ENCODE measurements at regions not wholly inside any gene's neighbourhood (a gene's known extent, or its start where the extent isn't known, plus 50 kb on each side); places are given as distances from the start of the nearest gene placed in this dataset.

DNA sequence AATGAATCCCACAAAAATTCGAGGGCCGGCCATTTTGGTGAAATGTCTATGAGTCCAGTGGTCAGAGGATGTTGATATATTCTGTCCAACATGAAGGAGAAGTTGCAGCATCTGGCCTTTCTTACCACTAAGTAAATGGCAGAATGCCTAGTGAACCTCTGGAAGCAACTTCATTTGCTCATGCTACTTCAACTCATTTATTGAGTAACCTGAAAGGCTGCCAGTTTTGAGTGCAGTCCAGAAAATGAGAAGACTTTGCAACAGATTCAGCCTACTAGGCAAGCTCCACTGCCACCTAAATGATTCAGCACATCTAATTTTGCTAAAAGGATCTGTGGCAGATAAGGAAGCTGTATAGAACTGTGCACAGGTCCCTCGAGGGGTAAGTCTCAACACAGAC, 265.0 kb downstream of the OPA1 start:
- Histone ChIP-seq H3K9me3 (ENCODE audit: control insufficient read depth in 1 of 2, insufficient read depth in 1 of 2, low read depth in 1 of 2, low read length in 2 of 2) (no peaks in the 10 kb centered on the region), H3K27ac (ENCODE audit: low read depth, low read length) (no peak overlapping the region), H3K9ac (ENCODE audit: low read length) (no peak overlapping the region), H3K9me2 (ENCODE audit: insufficient read depth) (no peaks in the 10 kb centered on the region), H3K4me1 (ENCODE audit: control insufficient read depth in 1 of 2, insufficient read depth in 2 of 2, low read length in 2 of 2) (peaks cover 0 to 35% of the 10 kb centered on the region in 2 experiments; a peak in 3 of 4 replicates), H3K27me3 (ENCODE audit: insufficient read depth, low read length) (no peaks in the 10 kb centered on the region), H3K36me3 (ENCODE audit: control insufficient read depth in 1 of 2, insufficient read depth in 2 of 2, low read length in 2 of 2) (no peaks in the 10 kb centered on the region), H3K4me2 (ENCODE audit: low read length) (no peak overlapping the region), H3K79me2 (ENCODE audit: insufficient read depth, low read length) (no peaks in the 10 kb centered on the region), H3K4me3 (replicated peaks in 1 of 2; ENCODE audit: low read depth in 1 of 2, low read length in 2 of 2) (no peak overlapping the region), H4K20me1 (ENCODE audit: insufficient read depth) (no peaks in the 10 kb centered on the region), H2AFZ (ENCODE audit: low read depth, low read length, poor library complexity, severe bottlenecking) (no peak overlapping the region)
- TF ChIP-seq CTCF (IDR thresholded peaks at IDR 0.05 in 2 of 3, conservative IDR thresholded peaks at IDR 0.05 in 1 of 3; ENCODE audit: borderline replicate concordance in 1 of 3, insufficient read depth in 1 of 3, low read depth in 2 of 3, low read length in 2 of 3): no peak
- TF ChIP-seq JUND (IDR thresholded peaks at IDR 0.05): no peak
- no peak for TF ChIP-seq ELF1 (IDR thresholded peaks at IDR 0.05; ENCODE audit: borderline replicate concordance, low read depth)
- TF ChIP-seq SIN3A (IDR thresholded peaks at IDR 0.05; ENCODE audit: low read depth): no peak
- no peak for TF ChIP-seq POLR2AphosphoS5 (IDR thresholded peaks at IDR 0.05; ENCODE audit: low read depth, low read length)
- no peak for TF ChIP-seq ZFX (IDR thresholded peaks at IDR 0.05)
- no peak for TF ChIP-seq EGR1 (IDR thresholded peaks at IDR 0.05; ENCODE audit: low read depth)
- TF ChIP-seq SRF (IDR thresholded peaks at IDR 0.05; ENCODE audit: low read depth): no peak
- TF ChIP-seq EZH2 (IDR thresholded peaks at IDR 0.05): no peak
- no peak for TF ChIP-seq POLR2A (IDR thresholded peaks at IDR 0.05; ENCODE audit: borderline replicate concordance, extremely low read depth, insufficient read depth, insufficient read length)
- TF ChIP-seq SP1 (IDR thresholded peaks at IDR 0.05; ENCODE audit: low read depth): no peak
- TF ChIP-seq FOSL1 (IDR thresholded peaks at IDR 0.05; ENCODE audit: low read depth): no peak
- no peak for TF ChIP-seq ZNF274 (IDR thresholded peaks at IDR 0.05; ENCODE audit: low read depth, low read length)
- TF ChIP-seq ATF3 (IDR thresholded peaks at IDR 0.05): no peak
- no peak for TF ChIP-seq ZBTB33 (IDR thresholded peaks at IDR 0.05; ENCODE audit: extremely low read depth, insufficient replicate concordance, low read length)
- BruUV-seq (replicated peaks): no TSS peak
- RAD21 ChIA-PET (ENCODE audit: low non-redundant PET in 1 of 2, low total read pairs in 2 of 2, uncharacterized antibody in 2 of 2, unreplicated experiment in 2 of 2): no interaction called here
- DNase-seq (ENCODE audit: low read depth, low spot score) (no peak), ATAC-seq (no peak)
- intact Hi-C loops (cut with micrococcal nuclease): no loop called here
- CTCF ChIA-PET: no interaction called here
- POLR2A ChIA-PET: no interaction called here
